HepG2 (cell line): ENCODE measurements at regions not wholly inside any gene's neighbourhood (a gene's known extent, or its start where the extent isn't known, plus 50 kb on each side); places are given as distances from the start of the nearest gene placed in this dataset.

Experiments used
- ATAC-seq: fragments of 200-7000 bp; cut with Tn5 transposase; 3 replicates; pipeline ENCODE4 v1.9.1; 2020; ENCODE audit warnings: mild to moderate bottlenecking, moderate library complexity
- BruUV-seq: library from RNA; stranded (reverse); fragments of 400-500 nt; replicated peaks from 2 replicates; lab custom pipeline; 2021; lab: Mats Ljungman, UMichigan
- CTCF ChIA-PET: fragments of 300-600 bp; formaldehyde crosslinking; extraction: SDS; loops from one replicate; lab custom pipeline; 2021; ENCODE audit warnings: low total read pairs, inconsistent platforms, low intra/inter-chr PET ratio; lab: Yijun Ruan, JAX
- POLR2A ChIA-PET: fragments of 350-600 bp; sonication (Branson Sonifier 250); formaldehyde crosslinking; loops from one replicate; lab custom pipeline; 2020; ENCODE audit warnings: antibody characterized with exemption, inconsistent platforms; lab: Yijun Ruan, JAX
- DNase-seq: peaks from one replicate; pipeline ENCODE4 v3.0.0-alpha.2; 2015; ENCODE audit warnings: low spot score
- FAIRE-seq: peaks from 3 replicates; lab custom pipeline; 2011; peaks lifted over from hg19 to GRCh38; lab: Jason Lieb, UNC
- H2AFZ ChIP-seq: one replicate; pipeline ENCODE4 v1.6.1; 2011; ENCODE audit warnings: low read length, inconsistent platforms
- H3K27ac ChIP-seq: fragments of 300-600 bp; 3 replicates; pipeline ENCODE4 v1.8.0; 2011; ENCODE audit warnings: mixed run types, mild to moderate bottlenecking, mixed read lengths, low read length, inconsistent platforms; ENCODE audit not compliant: insufficient read depth; ENCODE audit errors: extremely low read length
- H3K27me3 ChIP-seq, 2 experiments: fragments of 200-600 bp in 1 of 2; 2 replicates in 1 of 2; 3 replicates in 1 of 2; pipeline versions ENCODE4 v1.6.0 to v1.8.0; 2011; ENCODE audit warnings: low read length in 2 of 2, mild to moderate bottlenecking in 2 of 2, moderate library complexity in 2 of 2, inconsistent platforms in 1 of 2; ENCODE audit not compliant: insufficient read depth in 2 of 2, control insufficient read depth in 1 of 2
- H3K36me3 ChIP-seq, 2 experiments: fragments of 200-600 bp in 1 of 2; replicated peaks in 1 of 2; 2 replicates in 1 of 2; 3 replicates in 1 of 2; pipeline versions ENCODE4 v1.5.1 to v1.8.0; 2011; ENCODE audit warnings: low read length in 2 of 2, inconsistent platforms in 1 of 2; ENCODE audit not compliant: insufficient read depth in 2 of 2, control insufficient read depth in 1 of 2
- H3K4me1 ChIP-seq: 2 replicates; pipeline ENCODE4 v1.5.1; 2012; ENCODE audit warnings: low read length, inconsistent platforms; ENCODE audit not compliant: insufficient read depth
- H3K4me2 ChIP-seq: 2 replicates; pipeline ENCODE4 v1.6.0; 2011; ENCODE audit warnings: low read depth, low read length, inconsistent platforms
- H3K4me3 ChIP-seq, 3 experiments: fragments of 200-600 bp in 1 of 3; sonication (generic), shearing (Covaris generic) in 1 of 3; replicated peaks in 1 of 3; 2 replicates each; pipeline ENCODE4 v1.5.1; 2011 to 2016; ENCODE audit warnings: low read length in 3 of 3, inconsistent platforms in 2 of 3, low read depth in 2 of 3, mild to moderate bottlenecking in 2 of 3, control low read depth in 1 of 3, mixed read lengths in 1 of 3; ENCODE audit not compliant: insufficient read depth in 1 of 3
- H3K79me2 ChIP-seq: one replicate; pipeline ENCODE4 v1.6.1; 2011; ENCODE audit warnings: low read length, inconsistent platforms; ENCODE audit not compliant: insufficient read depth
- H3K9ac ChIP-seq: 2 replicates; pipeline ENCODE4 v1.6.0; 2011; ENCODE audit warnings: mild to moderate bottlenecking, low read depth, low read length, inconsistent platforms; ENCODE audit not compliant: insufficient read depth
- H3K9me3 ChIP-seq: 2 replicates; pipeline ENCODE4 v1.5.1; 2012; ENCODE audit warnings: mild to moderate bottlenecking, low read length
- H4K20me1 ChIP-seq: 2 replicates; pipeline ENCODE4 v1.6.0; 2011; ENCODE audit warnings: inconsistent platforms, mild to moderate bottlenecking, low read length, moderate library complexity; ENCODE audit not compliant: insufficient read depth
- CEBPB ChIP-seq: IDR thresholded peaks from 2 replicates; pipeline ENCODE4 v1.6.1; 2011; ENCODE audit warnings: low read depth, low read length, improper control_type of control experiment, borderline replicate concordance
- MAFF ChIP-seq: IDR thresholded peaks from 2 replicates; pipeline ENCODE4 v1.6.1; 2011; ENCODE audit warnings: low read depth, low read length, improper control_type of control experiment
- MAFK ChIP-seq, 2 experiments: IDR thresholded peaks in 1 of 2; conservative IDR thresholded peaks in 1 of 2; 2 replicates each; pipeline ENCODE4 v1.6.1; 2011; ENCODE audit warnings: improper control_type of control experiment in 2 of 2, low read length in 2 of 2
- NFE2L2 ChIP-seq: fragments of 150-350 bp; IDR thresholded peaks from 2 replicates; pipeline ENCODE4 v1.6.1; 2014; ENCODE audit warnings: low read length
- PPARG ChIP-seq: conservative IDR thresholded peaks from 2 replicates; pipeline ENCODE4 v1.6.1; 2016; ENCODE audit warnings: missing biosample characterization, missing genetic modification reagents
- ZNF776 ChIP-seq: sonication (generic); formaldehyde crosslinking; IDR thresholded peaks from 2 replicates; pipeline ENCODE4 v1.4.0; 2020; ENCODE audit warnings: mild to moderate bottlenecking, missing genetic modification reagents
- ZSCAN31 ChIP-seq: sonication (generic); formaldehyde crosslinking; IDR thresholded peaks from 2 replicates; pipeline ENCODE4 v1.5.0; 2020; ENCODE audit warnings: low read depth, mild to moderate bottlenecking, missing genetic modification reagents
- WGBS: methylation state at CpG from one replicate; pipeline ENCODE4 v1.1.6; 2017; ENCODE audit warnings: low lambda C conversion rate; 5-methylcytosine and 5-hydroxymethylcytosine counted together
- in situ Hi-C: cut with HindIII; loops from 2 replicates; pipeline ENCODE4 v1.10.0; 2017; ENCODE audit warnings: low pct_unique_long_range_greater_than_20kb; ENCODE audit not compliant: extremely low pct_ligation_motif_present
- intact Hi-C: fragments of 100-400 bp; cut with micrococcal nuclease; formaldehyde crosslinking; loops from one replicate; pipeline ENCODE4 v1.10.0; 2022; ENCODE audit not compliant: unreplicated experiment

GRCh38 chr3:72411126-72411525 is 437.1 kb downstream of the SHQ1 start:
- CTCF ChIA-PET: no interaction called here
- Histone ChIP-seq H3K4me2 (no peak overlapping the region), H3K4me3 (no peak overlapping the region), H3K4me1 (peaks cover 79% of the 10 kb centered on the region), H3K9me3 (no peaks in the 10 kb centered on the region), H2AFZ (no peak overlapping the region), H3K9ac (no peak overlapping the region), H3K79me2 (peaks cover 100% of the 10 kb centered on the region), H3K27me3 (no peaks in the 10 kb centered on the region), H3K36me3 (0 out of 5 replicates have a peak, but pooled peaks cover 0 to 1% of the 10 kb centered on the region in 2 experiments), H4K20me1 (peaks cover 100% of the 10 kb centered on the region), H3K27ac (no peak overlapping the region)
- FAIRE-seq: no peak
- ATAC-seq: no peak
- POLR2A ChIA-PET: no interaction called here
- intact Hi-C loops (no loop called here), in situ Hi-C loops (loop anchor here (25.0 kb wide), 1 partner anchor 651 kb away; the partner anchor contains the start of gene EBLN2)
- 60% methylated on average over 2 of the region's 2 CpGs for WGBS
- TF ChIP-seq ZNF776 (no peak), NFE2L2 (peak; percentile 40; the same call in 1 of the 2 replicates), MAFF (peak; percentile 32; the same call in 1 of the 2 replicates), MAFK (conservative IDR thresholded peaks at IDR 0.05 in 1 of 2, IDR thresholded peaks at IDR 0.05 in 1 of 2; ENCODE audit: low read length in 2 of 2) (peak; percentile 22 to 48; a peak in 2 of 4 replicates), PPARG (CRISPR knock-in tag) (peak; percentile 52; the same call in 1 of the 2 replicates)
- no peak for DNase-seq
- no TSS peak for BruUV-seq

DNA sequence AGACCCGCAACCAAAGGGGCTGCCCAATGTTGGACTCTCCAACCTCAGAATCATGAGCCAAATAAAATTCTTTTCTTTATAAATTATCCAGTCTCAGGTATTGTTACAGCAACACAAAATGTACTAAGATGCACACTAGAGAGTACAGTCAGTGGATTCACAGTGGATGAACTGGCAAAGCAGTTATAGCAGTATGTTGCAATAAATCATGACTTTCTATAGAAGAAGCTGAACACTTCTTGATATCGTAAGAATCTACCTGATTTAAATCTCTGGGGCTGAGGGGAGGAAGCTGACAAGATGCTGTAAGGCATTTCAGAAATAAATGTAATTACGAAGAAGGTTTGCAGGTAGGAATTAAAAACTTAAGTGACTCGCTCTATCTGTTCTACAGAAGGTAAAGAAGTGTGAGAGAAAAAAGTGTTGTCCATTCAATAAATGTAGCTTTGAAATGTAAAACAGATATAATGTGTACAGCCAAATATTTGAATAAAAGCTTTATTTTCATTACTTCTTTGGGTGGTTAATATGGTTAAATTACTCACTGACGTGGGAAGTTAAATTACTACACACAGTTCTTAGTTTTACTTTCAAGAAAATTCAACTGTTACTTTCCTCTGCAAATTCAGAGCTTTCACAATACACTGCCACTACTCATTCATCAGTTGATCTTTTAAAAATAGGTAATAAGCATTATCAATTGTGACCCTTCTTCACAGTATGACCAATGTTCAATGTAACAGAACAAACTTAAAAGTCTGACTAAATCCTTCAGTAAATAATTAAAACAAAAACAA is 439.1 kb downstream of the SHQ1 start:
- H3K36me3 ChIP-seq: 0 out of 5 replicates have a peak, but pooled peaks cover 0 to 1% of the 10 kb centered on the region in 2 experiments
- no peak overlapping the region for H3K27ac ChIP-seq
- intact Hi-C loops (no loop called here), in situ Hi-C loops (loop anchor here (25.0 kb wide), 1 partner anchor 653 kb away; the partner anchor contains the start of gene EBLN2)
- no peak for TF ChIP-seq ZSCAN31 (CRISPR knock-in tag)
- TF ChIP-seq CEBPB: peak; percentile 37; the same call in 1 of the 2 replicates
- ChIA-PET POLR2A (no interaction called here), CTCF (no interaction called here)
- H3K4me1 ChIP-seq: peaks cover 60% of the 10 kb centered on the region
- DNase-seq (no peak), ATAC-seq (no peak), FAIRE-seq (no peak)
- H4K20me1 ChIP-seq: peaks cover 100% of the 10 kb centered on the region
- H3K9me3 ChIP-seq: no peaks in the 10 kb centered on the region
- H3K4me2 ChIP-seq: no peak overlapping the region
- over 99% methylated on average over 5 of the region's 5 CpGs for WGBS
- H2AFZ ChIP-seq: no peak overlapping the region
- H3K9ac ChIP-seq: no peak overlapping the region
- BruUV-seq: no TSS peak
- H3K79me2 ChIP-seq: peaks cover 100% of the 10 kb centered on the region
- H3K27me3 ChIP-seq: no peaks in the 10 kb centered on the region
- no peak overlapping the region for H3K4me3 ChIP-seq
